Activated T-cell treated with anti-CD3 and anti-CD28 coated beads, Interleukin-2, amount 50 U/mL, for 4 hours (primary cell): ENCODE measurements at regions not wholly inside any gene's neighbourhood (a gene's known extent, or its start where the extent isn't known, plus 50 kb on each side); places are given as distances from the start of the nearest gene placed in this dataset.
"Not testable (repeated sequence)": the region's sequence is repeated elsewhere in the genome, so short reads cannot be mapped to it uniquely, and the experiment has no call there.

Source experiments
- ATAC-seq, 2 donors: fragments of 200-7000 bp; cut with Tn5 transposase; one replicate each; pipeline ENCODE4 v1.10.0; 2021
- DNase-seq: peaks from one replicate; pipeline ENCODE4 v3.0.0-alpha.2; 2020
- H3K27me3 Mint-ChIP-seq: one replicate; pipeline ENCODE4 v1.8.0; 2021; ENCODE audit warnings: low read depth, mixed read lengths
- H3K36me3 Mint-ChIP-seq: one replicate; pipeline ENCODE4 v1.8.0; 2022; ENCODE audit warnings: mixed read lengths; ENCODE audit not compliant: insufficient read depth
- H3K4me1 Mint-ChIP-seq: one replicate; pipeline ENCODE4 v1.8.0; 2021; ENCODE audit warnings: low read depth, mixed read lengths
- H3K4me3 Mint-ChIP-seq: one replicate; pipeline ENCODE4 v1.8.0; 2021; ENCODE audit warnings: mild to moderate bottlenecking, moderate library complexity, mixed read lengths
- H3K9me3 Mint-ChIP-seq: one replicate; pipeline ENCODE4 v1.8.0; 2021; ENCODE audit warnings: mixed read lengths

GRCh38 chr9:81344366-81344765 lies 345.0 kb downstream of the TLE1 start:
- H3K27me3 Mint-ChIP-seq = no peaks in the 10 kb centered on the region
- H3K36me3 Mint-ChIP-seq = no peaks in the 10 kb centered on the region
- no peak overlapping the region for H3K4me3 Mint-ChIP-seq
- peaks cover 9% of the 10 kb centered on the region for H3K9me3 Mint-ChIP-seq
- no peak for ATAC-seq
- H3K4me1 Mint-ChIP-seq = no peaks in the 10 kb centered on the region
- DNase-seq = no peak

- Mint-ChIP-seq H3K27me3 (no peaks in the 10 kb centered on the region), H3K36me3 (no peaks in the 10 kb centered on the region), H3K4me3 (no peak overlapping the region), H3K4me1 (no peaks in the 10 kb centered on the region), H3K9me3 (peaks cover 35% of the 10 kb centered on the region)
- ATAC-seq = no peak
- DNase-seq = no peak
Measured at GRCh38 chr9:81335879-81336421, 353.4 kb downstream of the TLE1 start.

GRCh38 chr9:81321551-81321950 lies 367.8 kb downstream of the TLE1 start:
- ATAC-seq (no peak), DNase-seq (no peak)
- no peaks in the 10 kb centered on the region for H3K36me3 Mint-ChIP-seq
- no peaks in the 10 kb centered on the region for H3K4me1 Mint-ChIP-seq
- peaks cover 23% of the 10 kb centered on the region for H3K9me3 Mint-ChIP-seq
- H3K4me3 Mint-ChIP-seq = no peak overlapping the region
- no peaks in the 10 kb centered on the region for H3K27me3 Mint-ChIP-seq

- Mint-ChIP-seq H3K36me3 (no peaks in the 10 kb centered on the region), H3K9me3 (peaks cover 22% of the 10 kb centered on the region)
- DNase-seq = no peak
Measured at GRCh38 chr9:81320909-81321482, 368.4 kb downstream of the TLE1 start.

GRCh38 chr9:81318571-81318970 lies 370.8 kb downstream of the TLE1 start:
- no peak overlapping the region for H3K4me3 Mint-ChIP-seq
- ATAC-seq (no peak), DNase-seq (no peak)
- peaks cover 30% of the 10 kb centered on the region for H3K9me3 Mint-ChIP-seq
- H3K36me3 Mint-ChIP-seq = no peaks in the 10 kb centered on the region
- no peaks in the 10 kb centered on the region for H3K4me1 Mint-ChIP-seq
- H3K27me3 Mint-ChIP-seq = no peaks in the 10 kb centered on the region

More at GRCh38 chr9:81320909-81321482, 368.4 kb downstream of the TLE1 start:
- H3K4me1 Mint-ChIP-seq = no peaks in the 10 kb centered on the region
- no peak overlapping the region for H3K4me3 Mint-ChIP-seq
- no peaks in the 10 kb centered on the region for H3K27me3 Mint-ChIP-seq
- ATAC-seq = no peak

GRCh38 chr9:81317939-81318338 lies 371.4 kb downstream of the TLE1 start:
- ATAC-seq = no peak

GRCh38 chr9:81317223-81317622 lies 372.1 kb downstream of the TLE1 start:
- Mint-ChIP-seq H3K27me3 (no peaks in the 10 kb centered on the region), H3K36me3 (no peaks in the 10 kb centered on the region), H3K9me3 (peaks cover 24% of the 10 kb centered on the region), H3K4me3 (no peak overlapping the region), H3K4me1 (no peaks in the 10 kb centered on the region)
- no peak for ATAC-seq
- no peak for DNase-seq

More at GRCh38 chr9:81317939-81318338, 371.4 kb downstream of the TLE1 start:
- Mint-ChIP-seq H3K4me1 (no peaks in the 10 kb centered on the region), H3K27me3 (no peaks in the 10 kb centered on the region), H3K9me3 (peaks cover 27% of the 10 kb centered on the region), H3K36me3 (no peaks in the 10 kb centered on the region), H3K4me3 (no peak overlapping the region)
- DNase-seq = no peak

- Mint-ChIP-seq H3K27me3 (no peaks in the 10 kb centered on the region), H3K36me3 (no peaks in the 10 kb centered on the region), H3K9me3 (peaks cover 31% of the 10 kb centered on the region), H3K4me3 (no peak overlapping the region), H3K4me1 (no peaks in the 10 kb centered on the region)
- DNase-seq (no peak), ATAC-seq (no peak)
Measured at GRCh38 chr9:81314490-81314889, 374.9 kb downstream of the TLE1 start.

GRCh38 chr9:81313877-81314276 lies 375.5 kb downstream of the TLE1 start:
- H3K27me3 Mint-ChIP-seq = no peaks in the 10 kb centered on the region

GRCh38 chr9:81312346-81312745 lies 377.0 kb downstream of the TLE1 start:
- Mint-ChIP-seq H3K36me3 (no peaks in the 10 kb centered on the region), H3K4me3 (no peak overlapping the region), H3K9me3 (peaks cover 34% of the 10 kb centered on the region), H3K4me1 (no peaks in the 10 kb centered on the region), H3K27me3 (no peaks in the 10 kb centered on the region)
- ATAC-seq (no peak), DNase-seq (no peak)

More at GRCh38 chr9:81313877-81314276, 375.5 kb downstream of the TLE1 start:
- Mint-ChIP-seq H3K9me3 (peaks cover 37% of the 10 kb centered on the region), H3K4me1 (no peaks in the 10 kb centered on the region), H3K36me3 (no peaks in the 10 kb centered on the region), H3K4me3 (no peak overlapping the region)
- no peak for DNase-seq
- ATAC-seq = no peak

GRCh38 chr9:81308404-81308803 lies 380.9 kb downstream of the TLE1 start:
- H3K36me3 Mint-ChIP-seq = no peaks in the 10 kb centered on the region
- no peaks in the 10 kb centered on the region for H3K4me1 Mint-ChIP-seq
- peaks cover 27% of the 10 kb centered on the region for H3K9me3 Mint-ChIP-seq
- no peak for ATAC-seq
- no peak overlapping the region for H3K4me3 Mint-ChIP-seq
- DNase-seq = no peak
- H3K27me3 Mint-ChIP-seq = no peaks in the 10 kb centered on the region

GRCh38 chr9:81307791-81308190 lies 381.6 kb downstream of the TLE1 start:
- DNase-seq, ATAC-seq, H3K4me1 Mint-ChIP-seq, H3K36me3 Mint-ChIP-seq, H3K27me3 Mint-ChIP-seq, H3K4me3 Mint-ChIP-seq: not testable (repeated sequence)
- peaks cover 27% of the 10 kb centered on the region for H3K9me3 Mint-ChIP-seq

- DNase-seq (no peak), ATAC-seq (no peak)
- no peak overlapping the region for H3K4me3 Mint-ChIP-seq
- peaks cover 27% of the 10 kb centered on the region for H3K9me3 Mint-ChIP-seq
- no peaks in the 10 kb centered on the region for H3K4me1 Mint-ChIP-seq
- H3K36me3 Mint-ChIP-seq = no peaks in the 10 kb centered on the region
- no peaks in the 10 kb centered on the region for H3K27me3 Mint-ChIP-seq
Measured at GRCh38 chr9:81305561-81306182, 383.7 kb downstream of the TLE1 start.

GRCh38 chr9:81303658-81304057 lies 385.7 kb downstream of the TLE1 start:
- Mint-ChIP-seq H3K4me3 (no peak overlapping the region), H3K36me3 (no peaks in the 10 kb centered on the region)

GRCh38 chr9:81293651-81294050 lies 395.7 kb downstream of the TLE1 start:
- no peak for DNase-seq
- no peak overlapping the region for H3K4me3 Mint-ChIP-seq
- no peak for ATAC-seq
- peaks cover 5% of the 10 kb centered on the region for H3K9me3 Mint-ChIP-seq
- H3K36me3 Mint-ChIP-seq = no peaks in the 10 kb centered on the region
- H3K27me3 Mint-ChIP-seq = no peaks in the 10 kb centered on the region
- H3K4me1 Mint-ChIP-seq = no peaks in the 10 kb centered on the region

More at GRCh38 chr9:81303658-81304057, 385.7 kb downstream of the TLE1 start:
- H3K4me1 Mint-ChIP-seq = no peaks in the 10 kb centered on the region
- peaks cover 14% of the 10 kb centered on the region for H3K9me3 Mint-ChIP-seq
- no peaks in the 10 kb centered on the region for H3K27me3 Mint-ChIP-seq
- no peak for ATAC-seq
- no peak for DNase-seq
